Activated naive CD8-positive, alpha-beta T cell treated with anti-CD3 and anti-CD28 coated beads, Interleukin-2, amount 10 ng/mL, durations not matched to agents 7 days and 5 days (primary cell): ENCODE measurements at regions not wholly inside any gene's neighbourhood (a gene's known extent, or its start where the extent isn't known, plus 50 kb on each side); places are given as distances from the start of the nearest gene placed in this dataset.
"Not testable (repeated sequence)": the region's sequence is repeated elsewhere in the genome, so short reads cannot be mapped to it uniquely, and the experiment has no call there.

Source experiments
- ATAC-seq: fragments of 150-1000 bp; cut with Tn5 transposase; one replicate; pipeline ENCODE4 v1.10.0; 2021; ENCODE audit warnings: low read depth, moderate library complexity
- POLR2A ChIA-PET: fragments of 350-600 bp; sonication (Branson Sonifier 250); formaldehyde crosslinking; loops from one replicate; lab custom pipeline; 2021; ENCODE audit warnings: antibody characterized with exemption; lab: Charles Lee
- DNase-seq: peaks from one replicate; pipeline ENCODE4 v3.0.0; 2021
- H3K27ac Mint-ChIP-seq: one replicate; pipeline ENCODE4 v1.8.0; 2022; ENCODE audit warnings: mild to moderate bottlenecking, mixed read lengths
- H3K27me3 Mint-ChIP-seq: one replicate; pipeline ENCODE4 v1.8.0; 2022; ENCODE audit warnings: mild to moderate bottlenecking, moderate library complexity, mixed read lengths
- H3K36me3 Mint-ChIP-seq: one replicate; pipeline ENCODE4 v1.8.0; 2021; ENCODE audit warnings: mild to moderate bottlenecking, mixed read lengths
- H3K4me1 Mint-ChIP-seq: one replicate; pipeline ENCODE4 v1.8.0; 2021; ENCODE audit warnings: mixed read lengths
- H3K4me3 Mint-ChIP-seq: one replicate; pipeline ENCODE4 v1.8.0; 2022; ENCODE audit warnings: mild to moderate bottlenecking, moderate library complexity, mixed read lengths
- H3K9me3 Mint-ChIP-seq: one replicate; pipeline ENCODE4 v1.8.0; 2021; ENCODE audit warnings: mixed read lengths

DNA sequence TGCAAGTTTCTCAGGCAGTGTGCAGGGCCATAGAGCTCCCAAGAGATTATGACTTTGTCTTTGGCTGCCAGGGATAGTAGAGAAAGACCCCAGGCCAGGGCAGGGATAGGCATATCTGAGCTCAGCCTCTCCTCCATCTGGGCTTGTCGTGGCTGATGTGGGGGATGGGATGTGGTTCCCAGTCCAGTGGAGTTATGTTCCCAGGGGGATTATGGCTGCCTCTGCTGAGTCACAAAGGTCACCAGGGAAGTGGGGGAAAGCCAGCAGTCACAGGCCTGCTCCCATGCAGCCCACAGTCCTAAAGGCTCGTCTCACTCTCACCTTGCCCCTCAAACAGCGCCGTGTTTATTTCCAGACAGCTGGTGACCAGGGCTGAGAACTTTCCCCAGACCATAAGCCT is 354.9 kb downstream of the SI start:
- Mint-ChIP-seq H3K4me1 (no peaks in the 10 kb centered on the region), H3K9me3 (peaks cover 2% of the 10 kb centered on the region), H3K4me3 (no peak overlapping the region), H3K36me3 (no peaks in the 10 kb centered on the region), H3K27me3 (no peaks in the 10 kb centered on the region), H3K27ac (no peak overlapping the region)
- DNase-seq (no peak), ATAC-seq (no peak)
- POLR2A ChIA-PET: no interaction called here

DNA sequence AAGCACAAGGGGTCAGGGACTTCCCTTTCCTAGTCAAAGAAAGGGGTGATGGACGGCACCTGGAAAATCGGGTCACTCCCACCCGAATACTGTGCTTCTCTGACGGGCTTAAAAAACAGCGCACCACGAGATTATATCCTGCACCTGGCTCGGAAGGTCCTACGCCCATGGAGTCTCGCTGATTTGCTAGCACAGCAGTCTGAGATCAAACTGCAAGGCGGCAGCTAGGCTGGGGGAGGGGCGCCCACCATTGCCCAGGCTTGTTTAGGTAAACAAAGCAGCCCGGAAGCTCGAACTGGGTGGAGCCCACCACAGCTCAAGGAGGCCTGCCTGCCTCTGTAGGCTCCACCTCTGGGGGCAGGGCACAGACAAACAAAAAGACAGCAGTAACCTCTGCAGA is 375.5 kb downstream of the SI start:
- POLR2A ChIA-PET, DNase-seq, ATAC-seq, H3K27me3 Mint-ChIP-seq, H3K27ac Mint-ChIP-seq, H3K9me3 Mint-ChIP-seq, H3K4me1 Mint-ChIP-seq, H3K36me3 Mint-ChIP-seq, H3K4me3 Mint-ChIP-seq: not testable (repeated sequence)

DNA sequence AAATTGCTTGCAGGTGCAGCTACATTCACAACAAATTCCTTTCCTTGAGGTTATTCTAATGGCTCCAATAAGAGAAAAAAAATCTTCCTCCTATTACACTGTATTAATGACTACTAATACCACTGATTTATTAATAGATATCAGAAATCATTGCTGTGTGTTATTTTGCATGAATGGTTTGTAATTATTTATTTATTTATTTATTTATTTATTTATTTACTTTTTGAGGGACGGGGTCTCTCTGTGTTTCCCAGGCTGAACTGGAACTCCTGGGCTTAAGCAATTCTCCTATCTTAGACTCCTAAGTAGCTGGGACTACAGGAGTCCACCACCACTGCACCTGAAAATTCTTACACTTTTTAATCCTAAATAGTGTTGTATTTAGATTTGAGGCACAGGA is 390.4 kb downstream of the SI start:
- H3K27me3 Mint-ChIP-seq: no peaks in the 10 kb centered on the region
- no peaks in the 10 kb centered on the region for H3K36me3 Mint-ChIP-seq
- no peaks in the 10 kb centered on the region for H3K9me3 Mint-ChIP-seq
- ATAC-seq: no peak
- H3K4me1 Mint-ChIP-seq: no peaks in the 10 kb centered on the region
- POLR2A ChIA-PET: no interaction called here
- no peak overlapping the region for H3K4me3 Mint-ChIP-seq
- no peak for DNase-seq
- no peak overlapping the region for H3K27ac Mint-ChIP-seq

DNA sequence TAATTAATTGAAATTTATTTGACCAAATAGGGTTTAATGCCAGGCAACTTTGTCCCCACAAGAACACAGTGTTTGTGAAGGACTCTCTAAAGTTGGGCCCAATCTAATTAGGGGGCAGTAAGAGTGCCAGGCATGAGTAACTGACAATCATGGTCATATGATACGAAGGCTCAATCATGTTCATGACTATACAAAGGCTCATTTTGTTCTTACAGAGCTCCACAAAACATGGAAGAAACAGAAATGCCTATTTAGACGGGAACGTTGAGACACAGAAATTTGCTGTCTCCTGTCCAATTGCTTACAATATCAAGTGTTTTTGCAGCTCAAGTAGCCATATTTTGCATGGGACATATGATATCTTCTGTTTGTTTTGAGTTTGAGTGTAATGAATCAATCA is 391.1 kb downstream of the SI start:
- Mint-ChIP-seq H3K9me3 (no peaks in the 10 kb centered on the region), H3K4me3 (no peak overlapping the region), H3K27me3 (no peaks in the 10 kb centered on the region), H3K27ac (no peak overlapping the region), H3K36me3 (no peaks in the 10 kb centered on the region), H3K4me1 (no peaks in the 10 kb centered on the region)
- no peak for ATAC-seq
- no peak for DNase-seq
- POLR2A ChIA-PET: no interaction called here

DNA sequence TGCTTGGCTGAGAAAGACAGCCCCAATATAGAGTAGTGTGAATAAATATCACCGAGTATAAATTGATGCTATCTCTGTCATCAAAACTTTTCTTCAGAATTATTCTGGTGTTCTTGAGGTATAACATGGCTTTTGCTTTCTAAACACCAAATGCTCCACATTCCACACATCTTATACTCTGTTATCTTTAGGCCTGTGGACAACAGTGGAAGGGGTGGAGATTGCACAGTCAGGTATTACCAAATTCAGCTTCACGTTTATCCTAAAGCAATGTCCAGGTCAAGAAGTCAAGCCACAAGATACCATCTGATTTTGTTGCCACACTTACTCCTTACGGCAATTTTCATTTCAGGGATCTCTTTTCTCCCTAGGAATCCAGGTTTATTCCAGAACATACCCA is 394.8 kb downstream of the SI start:
- no peak for DNase-seq
- H3K4me3 Mint-ChIP-seq: no peak overlapping the region
- no peak overlapping the region for H3K27ac Mint-ChIP-seq
- no peaks in the 10 kb centered on the region for H3K9me3 Mint-ChIP-seq
- no peaks in the 10 kb centered on the region for H3K4me1 Mint-ChIP-seq
- ATAC-seq: no peak
- H3K36me3 Mint-ChIP-seq: no peaks in the 10 kb centered on the region
- H3K27me3 Mint-ChIP-seq: no peaks in the 10 kb centered on the region
- POLR2A ChIA-PET: no interaction called here

DNA sequence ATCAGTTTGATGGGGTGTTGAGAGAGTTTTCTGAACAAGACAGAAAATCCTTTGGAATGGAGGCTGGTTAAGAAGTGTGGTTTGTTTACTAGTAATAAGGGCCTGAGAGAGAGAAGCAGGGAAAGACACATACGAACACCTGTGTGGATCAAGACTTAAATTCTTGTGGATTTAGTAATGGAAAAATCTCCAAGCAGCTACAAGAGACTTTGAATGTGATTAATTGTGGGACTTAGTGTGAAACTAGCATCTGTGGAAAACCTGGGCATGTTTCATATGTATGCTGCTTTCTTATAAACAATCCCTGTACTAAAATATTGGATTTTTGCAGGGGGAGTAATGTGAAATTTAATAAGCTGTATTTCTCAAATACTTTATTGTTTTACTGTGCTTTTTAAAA is 399.1 kb downstream of the SI start:
- H3K27me3 Mint-ChIP-seq: no peaks in the 10 kb centered on the region
- no peaks in the 10 kb centered on the region for H3K9me3 Mint-ChIP-seq
- ATAC-seq: no peak
- no peak overlapping the region for H3K27ac Mint-ChIP-seq
- H3K4me3 Mint-ChIP-seq: no peak overlapping the region
- POLR2A ChIA-PET: no interaction called here
- no peaks in the 10 kb centered on the region for H3K4me1 Mint-ChIP-seq
- no peaks in the 10 kb centered on the region for H3K36me3 Mint-ChIP-seq
- no peak for DNase-seq

DNA sequence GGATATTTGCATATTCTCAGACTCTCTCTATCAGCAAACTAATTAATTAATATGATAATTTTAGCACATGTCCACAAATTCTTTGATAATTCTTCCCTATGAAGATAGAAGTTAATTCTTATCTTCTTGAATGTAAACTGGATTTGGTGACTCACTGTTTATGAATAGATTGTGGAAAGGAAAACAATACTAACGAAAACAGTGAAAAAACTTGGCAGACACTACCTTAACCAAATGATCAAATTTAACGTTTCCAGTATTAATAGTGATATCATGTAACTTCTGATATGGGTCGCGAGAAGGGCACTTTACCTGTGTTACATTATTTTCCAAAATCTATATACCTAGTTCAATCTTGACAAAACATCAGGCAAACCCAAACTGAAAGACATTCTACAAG is 401.0 kb downstream of the SI start:
- no peaks in the 10 kb centered on the region for H3K4me1 Mint-ChIP-seq
- H3K4me3 Mint-ChIP-seq: no peak overlapping the region
- H3K27ac Mint-ChIP-seq: no peak overlapping the region
- no peak for DNase-seq
- POLR2A ChIA-PET: no interaction called here
- H3K27me3 Mint-ChIP-seq: no peaks in the 10 kb centered on the region
- no peaks in the 10 kb centered on the region for H3K36me3 Mint-ChIP-seq
- no peaks in the 10 kb centered on the region for H3K9me3 Mint-ChIP-seq
- no peak for ATAC-seq

DNA sequence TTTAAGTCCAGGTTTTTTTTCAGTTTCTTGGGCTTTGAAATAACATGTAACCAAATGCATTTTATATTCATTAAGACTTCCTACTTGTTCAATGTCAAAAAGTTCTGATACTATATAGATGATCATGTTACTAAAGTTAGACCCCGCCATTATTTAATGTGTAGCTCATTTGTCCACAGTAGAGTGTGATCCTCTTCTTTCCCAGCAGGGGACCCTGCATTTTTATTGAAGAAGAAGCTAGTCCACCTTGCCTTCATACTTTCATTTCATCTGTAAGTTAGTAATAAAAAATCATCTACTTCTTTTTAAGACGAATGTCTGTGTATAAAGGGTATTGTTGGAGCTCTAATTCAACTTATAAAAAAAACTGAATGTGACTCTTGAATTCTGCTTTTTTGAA is 404.6 kb downstream of the SI start:
- ATAC-seq (no peak), DNase-seq (no peak)
- no peak overlapping the region for H3K27ac Mint-ChIP-seq
- H3K9me3 Mint-ChIP-seq: no peaks in the 10 kb centered on the region
- no peak overlapping the region for H3K4me3 Mint-ChIP-seq
- POLR2A ChIA-PET: no interaction called here
- no peaks in the 10 kb centered on the region for H3K36me3 Mint-ChIP-seq
- H3K27me3 Mint-ChIP-seq: no peaks in the 10 kb centered on the region
- no peaks in the 10 kb centered on the region for H3K4me1 Mint-ChIP-seq

DNA sequence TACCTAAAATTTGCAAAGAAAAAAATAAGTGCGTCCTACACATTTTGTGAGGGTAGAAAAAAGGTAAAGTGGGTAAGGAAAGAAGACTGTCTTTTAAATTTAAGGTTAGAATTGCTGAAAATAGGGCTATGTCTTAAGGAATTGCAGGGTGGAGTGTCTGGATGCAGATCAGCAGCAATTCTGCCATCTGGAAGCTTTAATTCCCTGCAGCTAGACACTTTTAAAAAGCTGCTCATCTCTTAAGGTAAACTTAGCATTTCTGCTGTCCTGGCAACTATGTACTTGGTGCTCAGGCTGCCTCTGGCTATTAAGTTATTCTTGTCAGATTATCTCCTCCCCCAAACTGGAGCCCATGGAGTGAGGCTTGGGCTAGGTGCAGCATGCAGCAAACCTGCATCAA is 420.2 kb downstream of the SI start:
- POLR2A ChIA-PET: no interaction called here
- no peaks in the 10 kb centered on the region for H3K4me1 Mint-ChIP-seq
- H3K9me3 Mint-ChIP-seq: peaks cover 2% of the 10 kb centered on the region
- ATAC-seq (no peak), DNase-seq (no peak)
- no peaks in the 10 kb centered on the region for H3K36me3 Mint-ChIP-seq
- no peak overlapping the region for H3K27ac Mint-ChIP-seq
- H3K27me3 Mint-ChIP-seq: no peaks in the 10 kb centered on the region
- H3K4me3 Mint-ChIP-seq: no peak overlapping the region

DNA sequence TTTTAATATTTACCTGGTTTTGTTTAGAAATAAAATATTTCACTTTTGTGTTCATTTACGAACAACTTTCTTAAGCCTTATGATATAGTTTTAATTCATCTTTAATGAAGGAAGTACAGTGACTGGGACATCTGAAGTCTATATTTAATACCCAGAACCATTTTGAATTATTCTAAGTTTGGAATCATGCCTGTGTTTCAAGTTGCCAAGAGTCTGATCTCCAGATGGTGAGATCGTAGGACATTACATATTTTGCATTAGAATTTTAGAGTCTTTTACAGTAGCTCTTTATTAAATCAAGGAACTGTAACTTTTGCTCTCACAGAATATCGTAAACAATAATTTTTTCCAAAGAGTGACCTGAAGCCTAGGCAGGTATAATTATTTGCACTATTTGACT is 420.7 kb downstream of the SI start:
- ATAC-seq (no peak), DNase-seq (no peak)
- Mint-ChIP-seq H3K9me3 (peaks cover 2% of the 10 kb centered on the region), H3K36me3 (no peaks in the 10 kb centered on the region), H3K4me3 (no peak overlapping the region), H3K4me1 (no peaks in the 10 kb centered on the region), H3K27me3 (no peaks in the 10 kb centered on the region), H3K27ac (no peak overlapping the region)
- POLR2A ChIA-PET: no interaction called here

DNA sequence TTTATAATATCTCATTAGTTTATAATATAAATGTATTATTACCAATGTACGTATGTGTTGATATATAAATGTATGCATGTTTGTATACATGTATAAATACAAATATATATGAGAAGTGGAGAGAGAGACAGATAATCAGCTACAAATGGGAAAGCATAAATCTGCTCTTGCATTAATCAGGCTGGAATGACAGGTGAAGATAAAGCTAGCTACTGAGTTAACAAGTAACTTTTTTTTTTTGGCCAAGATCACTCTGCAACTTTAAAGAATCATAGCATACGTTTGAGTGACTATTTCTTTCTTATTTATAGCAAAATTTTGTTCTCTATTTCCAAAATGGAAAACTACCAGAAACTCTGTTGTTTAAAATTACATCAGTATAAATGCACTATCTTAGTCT is 422.8 kb downstream of the SI start:
- ATAC-seq: no peak
- no peak overlapping the region for H3K4me3 Mint-ChIP-seq
- peaks cover 2% of the 10 kb centered on the region for H3K9me3 Mint-ChIP-seq
- POLR2A ChIA-PET: no interaction called here
- no peak overlapping the region for H3K27ac Mint-ChIP-seq
- no peaks in the 10 kb centered on the region for H3K4me1 Mint-ChIP-seq
- no peak for DNase-seq
- H3K36me3 Mint-ChIP-seq: no peaks in the 10 kb centered on the region
- no peaks in the 10 kb centered on the region for H3K27me3 Mint-ChIP-seq

DNA sequence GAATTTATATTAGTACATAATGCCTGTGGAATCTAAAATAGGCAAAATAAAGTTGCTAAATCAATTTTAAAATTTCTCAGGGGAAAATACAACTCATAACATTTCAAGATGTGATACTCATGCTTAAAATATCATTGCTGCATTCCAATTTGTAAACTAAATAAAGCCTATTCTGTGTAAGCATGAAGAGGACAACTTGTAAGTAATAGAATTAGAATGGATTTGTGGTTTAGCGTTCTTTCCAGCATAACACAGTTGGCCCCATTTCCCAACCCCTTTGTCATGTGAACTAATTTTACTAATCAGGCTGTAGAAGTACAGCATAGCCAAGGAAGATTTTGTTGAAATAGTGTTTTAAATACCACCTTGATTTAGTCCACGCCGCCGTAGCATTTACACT is 437.2 kb downstream of the SI start:
- Mint-ChIP-seq H3K4me1 (no peaks in the 10 kb centered on the region), H3K27ac (no peak overlapping the region), H3K36me3 (no peaks in the 10 kb centered on the region), H3K4me3 (no peak overlapping the region), H3K9me3 (peaks cover 2% of the 10 kb centered on the region), H3K27me3 (no peaks in the 10 kb centered on the region)
- DNase-seq (no peak), ATAC-seq (no peak)
- POLR2A ChIA-PET: no interaction called here

DNA sequence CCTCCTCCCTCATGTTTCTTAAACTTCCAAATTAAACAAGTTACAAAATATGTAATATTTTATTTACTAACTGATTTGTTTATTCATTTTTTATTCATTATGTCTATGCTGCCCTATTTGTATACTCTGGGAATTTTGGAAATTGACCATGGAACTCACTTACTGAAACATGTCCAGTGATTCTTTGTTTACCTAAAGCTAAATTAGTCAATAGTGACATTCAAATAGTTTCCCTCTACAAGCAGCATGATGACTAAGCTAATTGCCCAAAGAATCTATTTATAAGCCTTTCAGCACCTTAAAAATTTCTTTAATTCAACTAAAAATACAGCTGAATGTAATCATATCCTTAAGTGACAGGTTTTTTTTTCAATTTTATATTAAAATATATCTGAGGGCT is 437.7 kb downstream of the SI start:
- H3K36me3 Mint-ChIP-seq: no peaks in the 10 kb centered on the region
- no peak overlapping the region for H3K27ac Mint-ChIP-seq
- DNase-seq (no peak), ATAC-seq (no peak)
- H3K9me3 Mint-ChIP-seq: peaks cover 2% of the 10 kb centered on the region
- H3K27me3 Mint-ChIP-seq: no peaks in the 10 kb centered on the region
- H3K4me1 Mint-ChIP-seq: no peaks in the 10 kb centered on the region
- POLR2A ChIA-PET: no interaction called here
- no peak overlapping the region for H3K4me3 Mint-ChIP-seq

DNA sequence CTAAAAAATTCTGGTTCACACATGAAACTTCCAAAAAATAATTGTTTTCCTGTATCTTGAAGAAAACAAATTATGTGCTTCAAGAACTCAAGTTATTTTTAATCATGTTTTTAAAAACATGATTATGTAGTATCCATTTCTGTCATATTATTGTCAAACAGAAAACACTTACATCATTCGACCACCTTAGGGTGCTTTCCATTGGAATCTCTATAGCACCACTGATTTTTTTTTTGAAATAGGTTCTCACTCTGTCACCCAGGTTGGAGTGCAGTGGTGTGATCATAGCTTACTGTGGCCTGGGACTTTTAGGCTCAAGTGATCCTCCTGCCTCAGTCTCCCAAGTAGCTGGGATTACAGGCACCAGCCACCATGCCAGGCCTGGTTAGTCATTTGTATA is 457.3 kb downstream of the SI start:
- no peak overlapping the region for H3K4me3 Mint-ChIP-seq
- H3K27me3 Mint-ChIP-seq: no peaks in the 10 kb centered on the region
- ATAC-seq: no peak
- no peak for DNase-seq
- H3K4me1 Mint-ChIP-seq: no peaks in the 10 kb centered on the region
- H3K36me3 Mint-ChIP-seq: no peaks in the 10 kb centered on the region
- H3K9me3 Mint-ChIP-seq: peaks cover 2% of the 10 kb centered on the region
- POLR2A ChIA-PET: no interaction called here
- no peak overlapping the region for H3K27ac Mint-ChIP-seq

DNA sequence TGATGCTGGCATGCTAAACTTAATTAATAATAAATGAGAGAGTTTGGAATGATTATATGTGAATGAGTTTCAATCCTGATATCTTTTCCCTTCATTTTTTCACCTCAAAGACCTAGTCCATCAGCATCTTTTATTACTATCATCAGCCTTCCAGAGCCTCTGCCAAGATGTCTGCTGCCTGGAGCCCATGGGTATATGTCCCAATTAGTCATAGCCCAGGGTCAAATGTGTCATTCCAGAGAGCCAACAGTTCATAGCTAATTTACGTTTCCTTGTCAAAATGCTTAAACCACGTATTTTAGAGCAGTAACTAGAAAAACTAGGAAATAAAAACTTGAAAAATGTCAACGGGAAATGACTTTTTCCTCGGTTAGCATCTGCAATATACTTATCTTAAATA is 457.9 kb downstream of the SI start:
- no peak overlapping the region for H3K27ac Mint-ChIP-seq
- no peak for DNase-seq
- H3K4me3 Mint-ChIP-seq: no peak overlapping the region
- POLR2A ChIA-PET: no interaction called here
- H3K27me3 Mint-ChIP-seq: no peaks in the 10 kb centered on the region
- H3K36me3 Mint-ChIP-seq: no peaks in the 10 kb centered on the region
- H3K4me1 Mint-ChIP-seq: no peaks in the 10 kb centered on the region
- no peak for ATAC-seq
- H3K9me3 Mint-ChIP-seq: peaks cover 2% of the 10 kb centered on the region
